HG03108 (cell line): ENCODE measurements at regions not wholly inside any gene's neighbourhood (a gene's known extent, or its start where the extent isn't known, plus 50 kb on each side); places are given as distances from the start of the nearest gene placed in this dataset.
"Not testable (repeated sequence)": the region's sequence is repeated elsewhere in the genome, so short reads cannot be mapped to it uniquely, and the experiment has no call there.

ENCODE experiments used
- ATAC-seq: cut with Tn5 transposase; IDR thresholded peaks from one replicate; pipeline ENCODE4 v1.9.1; 2021; ENCODE audit warnings: moderate library complexity; ENCODE audit not compliant: unreplicated experiment

DNA sequence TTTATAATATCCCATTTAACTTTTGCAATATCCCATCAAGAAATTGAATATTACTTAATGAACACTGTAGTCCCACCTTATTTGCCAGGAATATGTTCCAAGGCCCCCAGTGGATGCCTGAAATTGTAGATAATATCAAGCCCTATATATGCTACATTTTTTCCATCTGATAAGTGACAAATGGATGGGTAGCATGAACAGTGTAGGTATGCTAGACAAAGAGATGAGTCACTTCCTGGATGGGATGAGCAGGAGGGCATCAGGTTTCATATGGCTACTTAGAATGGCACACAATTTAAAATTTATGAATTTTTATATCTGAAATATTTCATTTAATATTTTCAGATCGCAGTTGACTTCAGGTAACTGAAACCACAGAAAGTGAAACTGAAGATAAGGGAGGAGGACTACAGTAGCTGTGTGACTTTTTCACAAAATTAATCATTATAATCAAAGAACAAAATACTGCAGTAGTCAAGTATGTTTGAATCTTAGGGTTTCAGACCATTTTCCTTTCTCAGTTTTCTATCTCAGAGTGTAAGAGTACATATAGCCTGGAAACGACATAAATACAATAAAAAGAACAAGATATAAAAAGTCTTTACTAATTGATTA, 636.4 kb upstream of the ARRDC3 start:
- ATAC-seq: no peak

DNA sequence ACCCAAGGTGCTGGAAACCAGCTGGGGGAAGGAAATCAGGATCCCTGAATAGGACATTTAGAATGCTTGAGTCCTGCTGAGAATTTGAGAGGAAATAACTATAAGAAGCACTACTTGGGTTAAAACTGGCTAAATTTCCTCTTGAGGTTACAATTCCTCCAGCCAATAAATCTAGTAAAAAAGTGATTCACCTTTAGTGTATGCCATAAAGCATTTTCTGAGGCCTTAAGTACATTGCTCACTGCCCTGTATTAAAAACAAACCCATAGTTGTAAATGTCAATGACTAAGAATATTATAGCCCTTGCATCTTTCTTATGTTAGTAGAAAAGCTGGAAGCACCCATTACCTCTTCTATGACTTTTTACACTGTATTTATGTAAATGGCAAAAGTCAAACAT, 634.7 kb upstream of the ARRDC3 start:
- ATAC-seq: no peak

DNA sequence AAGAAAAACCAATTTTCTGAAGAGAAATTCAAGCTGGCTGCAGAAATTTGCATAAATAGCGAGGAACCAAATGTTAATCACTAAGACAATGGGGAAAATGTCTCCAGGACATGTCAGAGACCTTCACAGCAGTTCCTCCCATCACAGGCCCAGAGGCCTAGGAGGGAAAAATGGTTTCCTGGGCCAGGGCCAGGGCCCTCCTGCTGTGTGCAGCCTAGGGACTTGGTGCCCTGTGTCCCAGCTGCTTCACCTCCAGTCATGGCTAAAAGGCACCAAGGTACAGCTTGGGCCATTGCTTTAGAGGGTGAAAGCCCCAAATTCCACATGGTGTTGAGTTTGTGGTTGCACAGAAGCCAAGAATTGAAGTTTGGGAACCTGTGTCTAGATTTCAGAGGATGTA, 628.7 kb upstream of the ARRDC3 start:
- ATAC-seq: not testable (repeated sequence)

GRCh38 chr5:92003806-92004205, 620.7 kb upstream of the ARRDC3 start:
- no peak for ATAC-seq

GRCh38 chr5:92002721-92003274, 619.7 kb upstream of the ARRDC3 start:
- no peak for ATAC-seq

- ATAC-seq: no peak
These were observed 615.7 kb upstream of the ARRDC3 start for GRCh38 chr5:91998774-91999173.

DNA sequence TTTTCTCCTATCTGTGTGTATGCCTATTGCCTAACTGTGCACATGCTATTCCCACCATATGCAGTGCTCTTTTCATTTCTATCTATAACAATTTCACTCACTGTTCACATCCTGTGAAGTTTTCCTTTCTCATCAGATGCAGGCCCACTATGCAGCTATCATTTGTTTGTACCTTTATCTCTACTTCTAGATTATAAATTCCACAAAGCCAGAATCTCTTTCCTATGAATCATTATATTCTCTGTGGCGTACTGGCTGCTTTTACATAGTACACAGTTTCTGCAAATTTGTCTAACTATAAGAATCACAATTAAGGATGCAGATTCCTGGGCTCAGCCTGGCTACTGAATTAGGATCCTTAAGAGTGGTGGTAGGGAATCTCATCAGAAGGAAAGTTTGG, 600.8 kb upstream of the ARRDC3 start:
- no peak for ATAC-seq

DNA sequence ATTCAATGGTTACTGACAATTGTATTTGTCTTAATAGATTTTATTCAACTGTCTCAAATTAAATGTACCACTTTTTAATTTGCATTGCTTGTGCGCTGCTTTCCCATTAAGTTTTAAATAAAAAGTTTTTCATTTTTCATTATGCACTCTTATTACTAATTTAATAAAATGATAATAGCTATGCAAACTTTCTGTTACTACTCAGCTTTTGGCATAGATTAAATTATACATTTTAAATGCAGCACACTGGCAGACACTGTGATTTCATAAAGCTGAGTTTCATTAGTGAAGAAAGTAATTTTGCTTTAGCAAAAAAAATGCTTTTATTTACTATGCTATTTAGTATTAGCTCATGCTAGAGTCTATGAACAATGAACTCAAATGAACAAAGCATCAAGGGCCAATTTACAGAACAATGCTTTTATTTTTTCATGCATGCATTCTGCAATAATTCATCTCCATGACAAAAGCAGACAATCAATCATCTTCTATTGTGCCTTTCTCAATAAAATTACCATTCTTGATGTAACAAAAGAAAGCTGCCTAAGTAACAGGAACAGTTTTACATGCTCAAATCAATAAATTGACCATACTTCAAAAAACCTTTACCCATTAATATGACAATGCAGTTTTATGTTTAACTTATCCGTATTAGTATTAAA, 595.2 kb upstream of the ARRDC3 start:
- ATAC-seq: no peak

DNA sequence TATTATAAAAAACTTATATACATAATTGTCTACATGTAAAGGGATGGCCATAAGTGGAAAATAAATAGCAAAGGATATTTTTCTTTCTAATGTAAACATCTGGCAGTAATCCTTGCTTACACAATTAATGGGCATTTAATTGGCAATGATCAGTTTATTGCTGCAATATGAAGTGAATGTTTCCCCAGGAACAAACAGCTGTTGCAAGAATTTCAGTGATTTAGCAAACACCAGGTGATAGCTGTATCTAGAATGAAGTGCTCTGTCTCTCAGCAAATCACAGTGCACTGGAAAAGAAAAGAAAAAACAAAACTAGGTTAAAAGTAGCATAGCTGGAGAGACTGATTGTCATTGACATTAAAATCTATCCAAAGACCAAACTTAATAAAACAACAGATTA, 594.5 kb upstream of the ARRDC3 start:
- no peak for ATAC-seq

GRCh38 chr5:91976451-91976850, 593.3 kb upstream of the ARRDC3 start:
- no peak for ATAC-seq

DNA sequence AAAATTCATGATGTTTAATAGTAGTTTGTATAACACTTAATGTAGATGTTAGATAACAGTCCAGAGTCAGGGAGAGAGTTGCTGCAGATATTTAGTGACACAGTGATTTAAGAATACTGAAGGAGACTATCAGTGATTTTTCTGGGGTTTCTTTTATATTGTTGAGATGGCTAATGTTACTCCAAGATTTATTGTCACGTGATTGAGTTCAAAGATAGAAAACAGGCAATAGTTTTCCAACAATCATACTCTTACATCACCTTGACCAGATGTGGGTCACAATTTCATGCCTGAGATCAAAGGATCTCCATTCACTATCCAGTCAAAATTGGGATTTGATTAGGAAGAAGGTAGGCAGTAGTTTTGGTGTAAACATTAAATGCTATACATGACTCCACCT, 580.0 kb upstream of the ARRDC3 start:
- no peak for ATAC-seq

GRCh38 chr5:91957666-91958065, 574.5 kb upstream of the ARRDC3 start:
- ATAC-seq: no peak

DNA sequence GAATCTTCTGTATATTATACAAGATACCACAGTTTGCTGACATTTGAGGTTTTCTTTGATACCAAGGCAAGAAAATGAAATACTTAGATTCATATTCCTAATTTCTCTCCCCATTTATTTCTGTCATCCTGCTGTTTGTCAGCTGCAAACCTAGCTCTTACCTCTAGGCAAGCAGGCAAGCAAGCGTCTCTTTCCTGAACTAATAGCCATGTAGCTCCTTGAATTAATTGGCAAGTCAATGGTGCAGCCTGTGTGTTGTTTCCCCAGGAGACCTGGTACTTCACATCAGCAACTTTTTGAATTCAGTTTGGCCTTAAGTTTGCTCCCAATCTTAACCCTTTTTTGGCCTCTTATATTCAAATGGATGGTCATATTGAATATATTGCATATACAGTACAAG, 573.6 kb upstream of the ARRDC3 start:
- no peak for ATAC-seq

- ATAC-seq: no peak
These were observed 572.5 kb upstream of the ARRDC3 start for GRCh38 chr5:91955610-91956009.

- no peak for ATAC-seq
These were observed 571.0 kb upstream of the ARRDC3 start for GRCh38 chr5:91954136-91954535.

- no peak for ATAC-seq
These were observed 567.2 kb upstream of the ARRDC3 start for GRCh38 chr5:91950328-91950727.

DNA sequence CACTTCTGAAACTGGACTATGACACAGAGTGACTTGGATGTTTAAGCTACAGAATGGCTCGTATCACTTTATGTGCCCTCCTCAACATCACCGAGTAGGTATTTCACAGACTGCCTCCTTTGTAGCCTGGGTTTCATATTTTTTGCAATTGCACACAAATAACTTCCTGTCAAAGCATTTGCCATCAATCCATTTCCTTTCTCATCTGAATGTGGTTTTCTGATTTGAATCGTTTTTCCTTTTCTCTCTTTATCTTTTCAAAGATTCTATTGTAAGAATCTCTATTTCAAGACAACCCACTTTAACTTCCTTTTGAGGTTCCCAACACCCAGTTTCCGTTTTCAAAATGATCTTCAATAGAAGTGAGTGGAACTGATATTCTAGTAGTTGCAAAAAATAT, 563.8 kb upstream of the ARRDC3 start:
- no peak for ATAC-seq

DNA sequence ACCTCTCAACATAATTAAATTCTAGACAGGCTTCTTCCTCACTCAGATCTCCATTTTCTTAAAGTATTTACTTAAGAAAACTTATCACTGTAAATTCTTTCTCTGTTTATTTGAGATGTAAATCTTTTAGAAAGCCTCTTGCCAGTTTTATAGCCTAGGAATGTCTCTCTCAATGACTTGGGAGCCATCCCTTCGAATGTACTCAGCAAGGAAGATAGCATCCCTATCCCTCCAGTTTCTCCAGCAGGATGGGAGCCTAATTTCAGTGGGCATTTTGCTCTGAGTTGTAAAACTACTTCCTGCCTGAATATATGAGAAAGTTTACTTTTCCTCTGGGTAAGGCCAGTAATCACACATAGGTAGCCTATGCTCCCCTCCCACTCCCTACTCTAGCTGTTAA, 558.5 kb upstream of the ARRDC3 start:
- no peak for ATAC-seq

DNA sequence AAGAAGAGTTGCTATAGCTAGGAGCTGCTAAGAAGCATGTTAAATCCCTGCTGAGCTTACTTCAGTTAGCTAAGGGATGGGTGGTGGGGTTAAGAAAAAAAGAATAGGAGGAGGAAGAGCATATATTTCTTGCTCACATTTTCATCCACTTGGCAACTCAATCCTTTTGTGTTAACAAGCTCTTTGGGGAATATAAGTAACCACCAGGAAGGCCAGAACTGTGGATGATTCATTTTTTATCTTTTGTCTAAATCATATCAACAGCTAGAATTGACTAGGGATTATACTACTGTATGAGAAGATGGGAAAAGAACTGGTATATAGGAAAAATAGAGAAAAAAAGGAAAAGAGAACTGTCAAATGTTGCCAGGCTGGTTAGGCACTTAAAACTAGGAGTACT, 555.3 kb upstream of the ARRDC3 start:
- no peak for ATAC-seq

- ATAC-seq: no peak
These were observed 554.0 kb upstream of the ARRDC3 start for GRCh38 chr5:91937121-91937520.

GRCh38 chr5:91929522-91929817, 546.4 kb upstream of the ARRDC3 start:
- no peak for ATAC-seq

- ATAC-seq: no peak
These were observed 545.8 kb upstream of the ARRDC3 start for GRCh38 chr5:91928754-91929521.
